Colonic mucosa (tissue), 4 donors: ENCODE measurements at regions not wholly inside any gene's neighbourhood (a gene's known extent, or its start where the extent isn't known, plus 50 kb on each side); places are given as distances from the start of the nearest gene placed in this dataset.

Experiments
- DNase-seq: peaks from one replicate; pipeline ENCODE4 v3.0.0-alpha.2; 2020
- H3K27ac ChIP-seq: fragments of 200-600 bp; one replicate; pipeline ENCODE4 v1.8.0; 2021
- H3K27me3 ChIP-seq: fragments of 200-600 bp; one replicate; pipeline ENCODE4 v1.8.0; 2021
- H3K36me3 ChIP-seq: fragments of 200-600 bp; one replicate; pipeline ENCODE4 v1.8.0; 2021
- H3K4me1 ChIP-seq: fragments of 200-600 bp; one replicate; pipeline ENCODE4 v1.8.0; 2021; ENCODE audit warnings: mild to moderate bottlenecking
- H3K4me3 ChIP-seq: fragments of 200-600 bp; one replicate; pipeline ENCODE4 v1.8.0; 2021
- H3K9ac ChIP-seq, 2 donors: one replicate each; pipeline ENCODE4 v1.7.0; 2013; ENCODE audit warnings: control low read depth in 2 of 2, low read depth in 2 of 2, low read length in 2 of 2
- H3K9me3 ChIP-seq: fragments of 200-600 bp; one replicate; pipeline ENCODE4 v1.8.0; 2021
- intact Hi-C: fragments of 100-400 bp; cut with DNase I; formaldehyde crosslinking; loops from one replicate; pipeline ENCODE4 v1.14.1; 2022
- TF ChIP-seq, protein P1 (sequence below): fragments of 200-600 bp; IDR thresholded peaks from one replicate; pipeline ENCODE4 v1.8.0; 2022; ENCODE audit warnings: antibody characterized with exemption, mild to moderate bottlenecking
- donor health status: healthy.
- donor health status: DM: no; HTN: no; CAD: no.
- donor health status: DM: no; HTN: no; CAD: no.

DNA sequence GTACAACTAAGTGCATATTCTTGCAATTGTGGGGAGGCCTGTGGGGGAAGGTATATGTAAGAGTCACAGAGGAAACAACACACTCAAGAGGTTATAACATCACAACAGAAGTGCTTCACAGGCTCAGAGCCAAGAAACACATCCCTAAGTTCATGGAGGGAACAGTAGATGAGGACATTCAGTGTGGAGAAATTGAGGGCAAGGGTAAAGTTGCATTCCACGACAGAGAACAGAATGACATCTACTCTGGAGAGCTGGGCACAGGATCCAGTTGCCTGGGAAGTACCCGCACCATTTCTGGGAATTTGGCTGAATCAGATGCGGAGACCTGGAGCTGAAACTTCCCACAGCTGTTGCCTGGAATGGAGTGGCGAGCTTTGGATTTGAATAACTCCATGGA, 197.2 kb downstream of the NXNL2 start:
- DNase-seq = no peak
- H3K27ac ChIP-seq = no peak overlapping the region

DNA sequence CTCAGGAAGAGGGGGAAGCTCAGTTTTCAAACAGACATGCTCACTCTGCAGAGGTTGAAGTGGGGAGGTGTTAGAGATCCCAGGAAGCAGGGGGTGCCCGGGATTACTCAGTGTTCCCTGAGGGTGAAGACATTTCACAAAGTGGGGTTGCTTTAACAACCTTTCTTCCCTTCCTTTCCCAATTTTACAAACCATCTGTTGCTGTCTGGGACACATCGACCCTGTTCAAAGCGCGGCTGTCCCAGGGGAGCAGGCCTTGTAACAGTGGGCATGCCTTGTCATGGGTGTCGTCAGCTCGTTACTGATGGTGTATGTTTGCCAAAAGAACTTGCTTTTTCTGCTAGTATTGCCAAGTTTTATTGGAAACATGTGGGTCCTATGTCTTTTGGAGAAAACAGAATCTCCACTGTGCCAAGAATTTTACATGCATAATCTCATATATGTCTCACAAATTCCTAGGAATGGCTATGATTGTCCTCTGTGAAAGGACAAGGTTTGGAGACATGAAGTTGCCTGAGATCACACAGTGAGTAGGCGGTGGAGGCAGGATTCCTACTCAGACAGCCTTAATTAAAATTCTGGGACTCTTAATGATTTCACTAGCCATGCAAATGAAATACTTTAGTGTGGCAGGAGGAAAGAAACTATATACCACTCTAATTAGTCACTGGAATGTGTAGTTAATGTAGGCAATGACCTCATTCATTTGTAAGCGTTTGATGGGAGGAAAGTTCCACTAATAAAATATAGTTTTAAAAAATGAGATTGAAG, 198.9 kb downstream of the NXNL2 start:
- Histone ChIP-seq H3K9ac (no peak overlapping the region), H3K27ac (no peak overlapping the region), H3K36me3 (no peaks in the 10 kb centered on the region), H3K4me1 (no peaks in the 10 kb centered on the region), H3K9me3 (no peaks in the 10 kb centered on the region), H3K27me3 (no peaks in the 10 kb centered on the region), H3K4me3 (no peak overlapping the region)
- TF ChIP-seq, protein P1, sequence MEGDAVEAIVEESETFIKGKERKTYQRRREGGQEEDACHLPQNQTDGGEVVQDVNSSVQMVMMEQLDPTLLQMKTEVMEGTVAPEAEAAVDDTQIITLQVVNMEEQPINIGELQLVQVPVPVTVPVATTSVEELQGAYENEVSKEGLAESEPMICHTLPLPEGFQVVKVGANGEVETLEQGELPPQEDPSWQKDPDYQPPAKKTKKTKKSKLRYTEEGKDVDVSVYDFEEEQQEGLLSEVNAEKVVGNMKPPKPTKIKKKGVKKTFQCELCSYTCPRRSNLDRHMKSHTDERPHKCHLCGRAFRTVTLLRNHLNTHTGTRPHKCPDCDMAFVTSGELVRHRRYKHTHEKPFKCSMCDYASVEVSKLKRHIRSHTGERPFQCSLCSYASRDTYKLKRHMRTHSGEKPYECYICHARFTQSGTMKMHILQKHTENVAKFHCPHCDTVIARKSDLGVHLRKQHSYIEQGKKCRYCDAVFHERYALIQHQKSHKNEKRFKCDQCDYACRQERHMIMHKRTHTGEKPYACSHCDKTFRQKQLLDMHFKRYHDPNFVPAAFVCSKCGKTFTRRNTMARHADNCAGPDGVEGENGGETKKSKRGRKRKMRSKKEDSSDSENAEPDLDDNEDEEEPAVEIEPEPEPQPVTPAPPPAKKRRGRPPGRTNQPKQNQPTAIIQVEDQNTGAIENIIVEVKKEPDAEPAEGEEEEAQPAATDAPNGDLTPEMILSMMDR = no peak
- intact Hi-C loops = no loop called here
- no peak for DNase-seq

More for the DNA sequence above, 197.2 kb downstream of the NXNL2 start:
- Histone ChIP-seq H3K27me3 (no peaks in the 10 kb centered on the region), H3K4me3 (no peak overlapping the region), H3K36me3 (no peaks in the 10 kb centered on the region), H3K9me3 (no peaks in the 10 kb centered on the region), H3K4me1 (no peaks in the 10 kb centered on the region), H3K9ac (no peak overlapping the region)
- intact Hi-C loops = no loop called here
- TF ChIP-seq, protein P1 = no peak

DNA sequence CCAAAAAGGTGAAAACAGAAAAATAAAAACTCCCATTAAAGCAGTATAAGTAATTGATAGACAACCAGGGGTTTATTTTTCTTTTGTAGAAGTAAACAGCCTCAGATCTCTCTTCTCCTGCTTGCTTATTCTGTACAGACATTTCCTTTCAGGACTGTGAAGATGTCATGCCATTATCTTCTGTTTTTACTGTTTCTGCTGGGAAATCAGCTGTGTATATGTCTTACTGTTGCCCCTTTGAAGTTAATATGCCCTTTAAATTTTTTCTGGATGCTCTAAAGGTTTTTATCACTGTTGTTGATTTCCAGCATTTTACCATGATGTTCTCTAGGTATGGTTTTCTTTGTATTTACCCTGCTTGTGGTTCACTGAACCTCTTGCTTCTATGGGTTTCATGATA, 199.5 kb downstream of the NXNL2 start:
- no peaks in the 10 kb centered on the region for H3K4me1 ChIP-seq
- DNase-seq = no peak
- TF ChIP-seq, protein P1 = no peak
- no peaks in the 10 kb centered on the region for H3K27me3 ChIP-seq
- intact Hi-C loops = no loop called here
- no peaks in the 10 kb centered on the region for H3K9me3 ChIP-seq
- H3K36me3 ChIP-seq = no peaks in the 10 kb centered on the region
- H3K27ac ChIP-seq = no peak overlapping the region
- H3K9ac ChIP-seq = no peak overlapping the region
- no peak overlapping the region for H3K4me3 ChIP-seq

DNA sequence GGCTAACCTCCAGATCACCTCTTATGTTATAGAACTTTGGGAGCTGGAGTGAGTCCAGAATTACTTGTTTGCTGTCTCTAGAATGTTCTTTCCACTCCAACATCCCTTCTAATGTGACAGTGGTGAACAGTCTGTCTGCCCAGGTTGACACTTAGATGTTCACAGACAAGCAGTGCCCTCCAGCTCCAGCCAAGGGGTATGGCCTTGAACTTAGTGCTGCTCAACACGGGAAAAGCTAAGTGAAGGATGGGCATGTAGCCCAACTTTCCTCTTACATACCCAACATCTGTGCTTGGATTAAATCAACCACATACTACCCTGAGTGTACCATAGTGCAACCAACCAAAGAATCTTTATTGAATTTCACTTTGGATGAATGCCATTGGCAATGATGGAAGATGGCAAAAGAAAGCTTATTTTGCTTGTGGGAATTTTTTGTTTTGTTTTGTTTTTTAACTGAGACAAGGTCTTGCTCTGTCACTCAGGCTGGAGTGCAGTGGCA, 201.2 kb downstream of the NXNL2 start:
- intact Hi-C loops = no loop called here
- Histone ChIP-seq H3K4me3 (no peak overlapping the region), H3K36me3 (no peaks in the 10 kb centered on the region), H3K27me3 (no peaks in the 10 kb centered on the region), H3K27ac (no peak overlapping the region), H3K9me3 (no peaks in the 10 kb centered on the region), H3K9ac (no peak overlapping the region), H3K4me1 (no peaks in the 10 kb centered on the region)
- TF ChIP-seq, protein P1 = no peak
- DNase-seq = no peak

DNA sequence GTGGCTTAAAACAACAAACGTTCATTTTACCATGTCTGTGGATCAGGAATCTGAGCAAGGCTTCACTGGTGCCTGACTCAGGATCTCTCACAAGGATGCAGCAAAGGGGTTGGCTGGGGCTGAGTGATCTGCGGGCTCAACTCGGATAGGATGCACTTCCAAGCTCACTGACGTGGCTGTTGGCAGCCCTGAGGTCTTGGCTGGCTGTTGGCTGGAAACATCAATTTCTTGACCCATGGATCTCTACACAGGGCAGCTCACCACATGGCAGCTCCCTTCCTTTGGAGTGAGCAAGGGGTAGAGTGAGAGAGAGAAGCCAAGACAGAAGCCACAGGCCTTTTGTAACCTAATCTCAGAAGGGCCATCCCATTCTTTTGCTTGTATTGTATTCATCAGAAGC, 202.1 kb downstream of the NXNL2 start:
- Histone ChIP-seq H3K4me3 (no peak overlapping the region), H3K9ac (no peak overlapping the region), H3K27me3 (no peaks in the 10 kb centered on the region), H3K36me3 (no peaks in the 10 kb centered on the region), H3K4me1 (no peaks in the 10 kb centered on the region), H3K27ac (no peak overlapping the region), H3K9me3 (no peaks in the 10 kb centered on the region)
- intact Hi-C loops = no loop called here
- DNase-seq = no peak
- TF ChIP-seq, protein P1 = no peak
